Right hindlimb (tissue), 1 donor: ENCODE measurements at regions not wholly inside any gene's neighbourhood (a gene's known extent, or its start where the extent isn't known, plus 50 kb on each side); places are given as distances from the start of the nearest gene placed in this dataset.

Experiments
- DNase-seq: peaks from one replicate; pipeline ENCODE4 v3.0.0-alpha.2; 2018

DNA sequence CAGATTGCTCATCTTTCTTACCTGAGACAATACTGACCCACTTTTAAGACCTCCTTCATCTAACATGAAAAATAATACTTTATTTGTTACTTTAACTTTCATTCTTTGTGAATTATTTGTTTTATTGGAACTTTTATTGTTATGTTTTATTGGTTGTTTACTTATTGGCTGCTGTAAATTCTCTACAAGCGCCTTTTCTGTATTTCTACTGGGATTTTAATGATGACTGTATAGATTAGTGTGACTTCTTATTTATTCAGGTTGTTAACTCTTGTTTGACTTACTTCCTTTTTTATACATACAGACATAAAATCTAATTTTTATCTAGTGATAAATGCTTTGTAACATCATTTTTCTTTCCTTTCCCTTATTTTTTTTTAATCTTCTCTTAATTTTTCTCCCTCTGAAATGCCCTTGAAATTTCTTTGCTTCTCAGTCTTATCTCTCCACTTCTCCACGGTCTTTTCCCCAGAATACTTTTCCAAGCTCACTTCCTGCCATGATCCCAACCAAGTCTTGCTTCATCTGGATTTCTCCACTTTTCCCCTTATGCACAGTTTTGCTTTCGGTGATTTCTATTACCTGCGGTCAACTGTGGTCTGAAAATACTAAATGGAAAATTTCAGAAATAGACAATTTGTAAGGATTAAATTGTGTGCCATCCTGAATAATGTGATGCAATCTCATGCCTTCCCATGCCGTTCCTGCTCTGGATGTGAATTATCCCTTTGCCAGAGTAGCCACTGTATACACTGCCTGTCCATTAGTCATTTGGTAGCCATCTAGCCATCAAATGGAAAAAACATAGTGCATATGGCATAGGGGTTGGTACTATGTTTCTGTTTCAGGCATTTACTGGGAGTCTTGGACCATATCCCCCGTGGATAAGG is 265.9 kb downstream of the PRL start:
- no peak for DNase-seq

DNA sequence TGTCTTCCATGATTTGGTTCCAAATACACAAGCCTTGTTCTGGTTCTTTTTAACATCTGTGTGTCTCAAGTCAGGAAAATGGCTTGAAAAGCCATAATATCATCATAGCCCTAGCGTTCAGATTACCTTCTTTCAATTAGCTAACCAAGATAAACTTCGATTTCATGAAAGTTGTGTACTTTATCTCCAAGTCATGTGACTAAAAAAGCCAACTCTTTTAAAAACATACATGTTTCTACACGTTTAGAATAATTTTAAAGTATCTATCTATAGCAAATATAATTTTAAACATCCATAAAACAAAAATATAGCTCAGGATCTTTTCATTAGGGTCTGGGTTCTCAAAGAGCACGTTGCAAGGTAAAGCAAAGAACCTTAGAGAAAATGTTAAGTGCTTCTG is 261.1 kb downstream of the PRL start:
- no peak for DNase-seq

DNA sequence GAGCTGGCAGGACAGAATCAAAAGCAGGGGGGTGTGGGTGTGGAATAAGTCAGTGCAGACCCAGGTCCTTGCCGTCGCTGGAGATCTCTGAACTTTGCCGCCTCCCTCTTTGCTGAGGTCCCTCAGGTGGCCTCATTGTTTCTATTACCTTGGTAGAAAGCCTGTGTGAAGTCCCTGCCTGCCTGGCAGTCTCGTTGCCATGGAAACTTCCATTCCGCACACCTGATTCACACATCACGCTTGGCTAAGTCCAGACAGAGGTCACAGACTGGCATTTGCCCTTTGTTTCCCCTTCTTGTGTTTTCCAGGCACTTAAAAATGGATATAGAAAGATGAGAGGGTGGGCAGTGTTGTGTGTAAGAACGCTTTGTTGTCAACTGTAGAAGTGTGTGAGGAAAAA is 260.6 kb downstream of the PRL start:
- no peak for DNase-seq

DNA sequence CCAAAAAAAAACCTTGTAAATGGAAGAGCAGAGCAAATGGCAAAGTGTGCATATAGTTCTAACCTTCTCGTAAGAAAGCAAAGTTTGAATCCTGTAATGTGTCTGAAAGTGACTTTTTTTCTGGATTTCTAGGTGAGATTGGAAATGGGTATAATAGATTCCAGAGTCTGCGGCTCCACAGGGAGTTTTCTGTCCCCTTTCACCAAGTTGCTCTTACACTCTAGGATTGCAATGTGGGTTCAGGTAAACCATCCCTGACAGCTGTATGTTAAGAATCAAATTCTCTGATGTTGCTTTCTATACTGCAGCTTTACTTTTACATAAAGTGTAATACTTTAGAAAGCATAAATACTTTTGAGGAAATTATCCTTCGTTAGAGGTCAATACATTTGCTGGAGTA is 260.1 kb downstream of the PRL start:
- DNase-seq, result no peak

DNA sequence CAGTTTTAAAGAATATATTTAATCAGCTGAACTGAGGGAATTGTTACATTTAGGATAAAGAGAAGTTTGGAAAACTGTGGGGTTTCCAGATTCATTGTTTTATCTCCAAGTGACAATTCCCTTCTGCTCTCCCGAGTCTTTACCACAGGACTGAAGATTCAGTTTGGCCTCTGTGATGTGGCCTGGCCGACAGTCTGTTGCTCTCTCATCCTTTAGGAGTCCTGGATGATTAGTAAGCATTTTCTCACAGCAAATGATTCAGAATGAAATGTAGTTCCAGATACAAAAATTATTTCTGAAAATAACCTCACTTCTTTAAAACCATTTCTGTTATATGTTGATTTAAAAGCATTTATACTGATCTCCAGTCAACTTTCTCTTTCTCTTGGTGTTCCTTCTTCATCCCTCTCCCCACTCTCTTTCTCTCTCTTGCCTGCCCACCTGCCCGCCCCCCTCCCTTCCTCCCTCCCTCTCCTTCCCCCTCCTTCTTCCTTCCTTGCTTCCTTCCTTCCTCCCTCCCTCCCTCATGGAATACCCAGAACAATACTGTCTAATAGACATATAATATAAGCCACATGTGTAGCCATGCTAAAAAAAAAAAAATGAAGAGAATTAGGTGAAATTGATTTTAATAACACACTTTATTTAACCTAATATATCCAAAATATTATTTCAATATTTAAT is 254.9 kb downstream of the PRL start:
- DNase-seq, result peak; percentile 27

DNA sequence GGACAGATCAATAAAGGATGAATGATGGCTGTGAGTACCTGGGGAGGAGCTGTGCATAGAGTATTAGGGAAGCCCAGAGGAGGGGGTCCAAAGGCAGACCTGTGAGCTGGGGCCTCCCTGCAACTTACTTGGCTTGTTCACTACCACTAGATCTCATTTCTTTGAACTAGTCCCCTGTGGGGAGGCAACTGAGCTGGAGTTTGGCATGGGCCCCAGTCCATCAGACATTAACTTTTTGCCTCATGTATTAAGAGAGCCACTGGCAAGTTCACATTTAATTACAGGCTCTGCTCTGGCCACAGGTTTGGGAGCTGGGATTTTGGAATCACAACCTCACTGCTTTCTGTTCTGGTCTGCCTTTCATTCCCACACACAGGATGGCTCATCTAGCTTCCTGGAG is 254.1 kb downstream of the PRL start:
- DNase-seq, result peak; percentile 68

DNA sequence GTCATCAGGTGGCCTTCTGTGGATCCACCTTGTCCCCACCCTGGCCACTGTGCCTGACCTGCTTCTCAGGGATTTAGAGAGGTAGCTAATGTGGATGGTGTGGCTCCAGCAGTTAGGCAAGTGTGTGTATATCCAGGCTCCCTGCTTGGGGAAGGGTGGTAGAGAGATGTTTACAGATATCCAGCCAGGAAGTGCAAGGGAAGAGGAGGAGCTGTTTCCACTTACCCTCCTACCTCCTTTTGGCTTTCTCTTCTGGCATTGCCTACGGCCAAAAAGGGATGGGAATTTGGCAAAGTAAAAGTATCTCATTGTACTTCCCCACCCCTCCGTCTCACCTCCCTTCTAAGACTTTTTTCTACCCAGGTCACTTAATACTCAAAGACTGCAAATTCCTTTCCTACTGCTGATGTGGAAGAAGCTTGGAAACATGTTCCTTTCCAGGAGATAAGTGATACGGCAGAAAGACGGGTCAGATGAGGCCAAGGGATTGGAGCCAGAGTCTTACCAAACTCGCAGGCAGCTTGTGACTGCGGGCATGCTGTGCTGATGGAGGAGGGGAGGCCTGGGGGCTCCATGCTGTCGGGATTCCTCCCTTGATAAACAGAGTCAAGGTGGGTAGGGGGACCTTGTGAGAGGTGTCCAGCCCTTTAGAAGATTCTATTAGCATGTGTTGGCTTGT is 253.4 kb downstream of the PRL start:
- DNase-seq, result peak; percentile 38

DNA sequence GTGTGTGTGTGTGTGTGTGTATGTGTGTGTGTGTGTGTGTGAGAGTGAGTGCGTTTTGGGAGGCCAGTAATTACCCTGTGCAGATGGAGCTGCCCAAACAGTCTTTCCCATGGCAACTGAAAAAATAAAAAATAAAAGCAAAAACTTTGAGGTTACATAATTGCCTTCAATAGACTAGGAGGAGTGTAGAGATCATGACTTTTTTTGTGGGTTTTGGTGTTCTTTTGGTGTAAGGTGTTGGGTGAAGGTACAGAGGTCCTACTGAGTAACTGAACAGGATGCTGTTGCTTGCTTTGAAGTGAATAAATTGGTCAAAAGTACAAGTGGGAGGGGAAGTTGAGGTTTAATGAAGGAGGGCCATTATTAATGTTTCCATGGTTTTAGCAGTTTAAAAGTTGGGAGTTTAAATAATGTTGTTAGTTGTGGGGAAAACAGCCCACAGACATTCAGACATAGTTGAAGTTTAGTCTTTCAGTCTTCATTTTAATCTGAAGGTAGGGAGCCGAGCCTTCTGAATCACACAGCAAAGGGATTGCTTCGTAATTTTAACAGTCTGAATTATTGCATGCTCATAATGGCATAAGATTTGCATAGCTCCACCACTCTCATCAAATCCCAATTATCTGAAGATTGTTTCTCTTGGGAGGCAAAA is 251.4 kb downstream of the PRL start:
- DNase-seq, result no peak

DNA sequence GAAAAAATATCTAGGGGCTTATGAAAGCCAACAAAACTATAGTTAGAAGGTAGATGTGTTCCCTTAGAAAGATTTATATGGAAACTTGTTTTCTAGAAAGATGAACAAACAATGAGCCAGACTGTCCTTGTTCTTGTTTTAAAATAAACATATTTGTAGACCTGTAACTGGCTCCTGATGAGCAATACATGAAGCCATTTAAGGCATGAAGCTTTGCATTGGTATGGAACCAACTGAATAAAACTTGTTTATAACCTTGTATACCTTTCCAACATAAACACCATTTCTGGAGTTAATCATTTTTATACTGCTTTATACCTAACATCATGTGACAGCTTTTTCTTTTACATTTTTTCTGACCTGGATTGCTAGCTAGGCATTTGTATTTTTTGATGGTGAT is 247.8 kb downstream of the PRL start:
- no peak for DNase-seq

DNA sequence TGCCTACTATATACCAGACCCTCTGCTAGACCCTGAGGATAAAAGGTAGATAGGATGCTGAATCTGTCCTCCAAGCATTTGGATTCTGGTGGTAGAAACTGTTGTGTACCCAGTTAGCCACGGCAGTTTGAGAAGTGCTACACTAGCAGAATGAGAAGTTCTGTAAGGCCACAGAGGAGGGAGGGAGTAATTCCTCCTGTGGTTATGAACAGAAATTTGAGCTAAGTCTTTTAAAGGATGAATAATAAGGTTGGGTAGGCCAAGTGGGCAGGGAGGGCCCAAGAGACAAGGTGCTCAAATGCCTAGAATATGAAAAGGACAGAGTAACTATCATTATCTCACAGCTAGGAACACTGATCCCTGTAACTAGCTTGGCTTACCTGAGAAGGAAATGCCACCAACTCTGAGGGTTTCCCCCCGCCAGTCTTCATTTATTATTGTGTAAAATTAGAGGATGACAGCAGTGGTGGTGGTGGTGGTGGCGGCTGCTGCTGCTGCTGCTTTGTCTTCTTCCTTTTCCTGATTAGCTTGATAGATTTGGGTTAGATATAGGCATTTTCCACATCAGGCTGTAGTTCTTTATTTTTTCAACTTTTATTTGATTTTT is 243.3 kb downstream of the PRL start:
- DNase-seq, result no peak

DNA sequence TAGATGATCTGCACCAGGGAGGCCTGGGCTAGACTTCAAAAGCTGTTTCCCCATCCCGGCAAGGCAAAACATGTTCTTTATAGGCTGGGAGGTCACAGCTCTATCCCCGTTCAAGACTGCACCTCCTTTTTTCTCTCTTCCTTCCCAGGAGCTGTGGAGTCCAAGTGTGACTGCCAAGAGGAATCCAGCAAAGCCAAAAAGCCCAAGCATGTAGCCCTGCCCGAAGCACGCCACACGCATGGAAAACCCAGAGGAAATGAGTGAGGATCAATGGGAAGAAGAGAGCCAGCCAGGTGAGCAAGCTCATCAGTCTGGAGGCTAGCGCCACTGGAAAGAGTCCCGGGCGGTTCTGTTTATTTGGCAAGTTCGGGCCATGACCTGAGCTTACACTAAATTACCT is 240.4 kb downstream of the PRL start:
- DNase-seq, result peak; percentile 47

DNA sequence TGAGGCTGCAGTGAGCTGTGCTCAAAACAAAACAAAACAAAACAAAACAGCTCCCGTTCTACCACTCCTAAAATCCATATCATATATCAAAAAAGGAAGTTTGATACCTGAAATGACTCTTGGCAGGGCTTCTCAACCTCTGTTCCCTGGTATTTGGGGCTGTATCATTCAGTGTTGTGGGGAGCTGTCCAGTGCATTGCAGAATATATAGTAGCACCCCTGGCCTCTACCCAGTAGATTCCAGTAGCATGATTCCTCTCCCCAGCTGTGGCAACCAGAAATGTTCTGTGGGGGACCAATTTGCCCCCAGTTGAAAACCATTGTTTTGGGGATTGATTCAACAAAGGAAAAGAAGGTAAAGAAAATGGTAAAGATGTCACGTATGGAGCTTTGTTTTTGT is 238.9 kb downstream of the PRL start:
- no peak for DNase-seq

DNA sequence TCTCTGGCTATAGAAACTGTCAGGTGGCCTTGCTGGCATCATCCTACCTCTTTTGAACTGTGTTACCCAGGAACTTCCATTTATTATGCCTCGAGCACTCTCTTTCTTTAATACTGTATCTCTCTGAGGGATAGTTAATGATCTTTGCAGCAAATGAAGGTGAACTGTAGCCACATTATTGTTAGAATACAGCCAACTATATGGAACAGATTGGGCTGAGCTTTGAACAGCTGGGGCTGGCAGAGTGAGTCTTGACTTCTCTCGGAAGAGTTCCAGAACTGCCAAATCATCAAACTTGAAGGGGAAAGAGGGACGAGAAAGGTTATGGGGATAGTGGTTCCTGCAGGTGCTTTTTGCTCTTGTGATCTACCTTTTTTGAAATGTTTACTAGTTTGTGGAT is 237.7 kb downstream of the PRL start:
- peak; percentile 21 for DNase-seq

DNA sequence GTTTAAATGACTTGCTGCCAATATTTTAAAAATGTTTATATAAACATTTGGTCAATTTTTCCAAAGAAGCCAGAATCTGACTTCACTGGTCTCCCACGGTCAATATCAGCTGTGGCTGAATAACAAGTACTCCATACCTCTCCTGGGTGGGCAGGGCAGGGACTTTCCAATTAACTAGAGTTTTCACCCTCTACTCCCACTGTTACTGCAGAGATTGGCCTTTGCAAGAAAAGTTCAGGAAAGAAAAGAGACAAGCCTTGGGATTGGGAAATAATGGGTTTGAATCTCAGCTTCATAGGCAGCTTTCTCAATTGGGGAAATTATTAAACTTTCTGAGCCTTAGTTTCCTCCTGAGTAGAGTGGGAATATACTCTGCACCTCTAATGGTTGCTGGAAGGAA is 236.9 kb downstream of the PRL start:
- DNase-seq, result no peak

DNA sequence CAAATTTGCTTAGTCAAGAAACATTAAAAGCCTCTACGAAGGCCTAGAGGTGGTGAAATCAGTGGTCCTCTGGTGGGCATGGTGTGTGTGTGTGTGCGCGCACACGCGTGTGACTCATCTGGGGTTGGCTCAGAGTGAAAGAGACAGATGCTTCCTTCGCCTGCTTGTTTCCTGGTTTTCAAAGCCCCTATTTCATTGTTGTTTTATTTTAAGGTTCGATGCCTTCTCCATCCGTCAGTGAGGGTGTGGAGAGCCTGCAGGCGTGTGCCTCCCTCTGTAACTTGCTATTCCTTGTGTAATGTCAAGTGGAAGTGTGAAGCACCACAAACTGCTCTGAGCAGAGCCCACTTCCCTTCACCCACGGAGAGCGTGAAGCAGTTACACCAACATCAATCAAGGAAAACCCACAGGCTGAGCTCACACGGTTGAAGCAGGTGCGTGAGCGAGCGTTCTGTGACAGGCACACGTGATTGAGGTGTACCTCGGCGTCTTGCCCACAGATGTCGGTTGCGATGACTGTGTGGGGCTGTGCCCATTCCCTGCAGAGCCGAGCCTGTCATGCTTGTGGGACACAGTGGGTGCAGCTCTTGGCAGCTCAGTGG is 233.9 kb downstream of the PRL start:
- DNase-seq, result no peak

DNA sequence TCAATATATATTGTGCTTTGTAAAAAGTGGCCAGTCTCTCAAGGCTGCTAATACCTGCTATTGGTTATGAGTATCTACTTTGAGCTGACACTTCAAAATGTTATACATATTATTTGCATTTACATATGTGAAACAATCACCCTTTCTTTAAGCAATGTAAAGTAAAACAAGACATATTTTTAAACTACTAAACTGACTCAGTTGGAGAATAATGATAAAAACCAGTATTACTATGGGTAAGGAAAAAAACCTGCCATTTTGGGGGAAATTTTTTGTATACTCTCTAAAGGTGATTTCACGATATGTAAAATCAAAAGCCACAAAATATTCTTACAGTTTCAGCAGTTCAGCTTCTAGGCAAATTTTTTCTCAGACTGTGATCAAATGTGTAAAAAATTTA is 232.3 kb downstream of the PRL start:
- no peak for DNase-seq

DNA sequence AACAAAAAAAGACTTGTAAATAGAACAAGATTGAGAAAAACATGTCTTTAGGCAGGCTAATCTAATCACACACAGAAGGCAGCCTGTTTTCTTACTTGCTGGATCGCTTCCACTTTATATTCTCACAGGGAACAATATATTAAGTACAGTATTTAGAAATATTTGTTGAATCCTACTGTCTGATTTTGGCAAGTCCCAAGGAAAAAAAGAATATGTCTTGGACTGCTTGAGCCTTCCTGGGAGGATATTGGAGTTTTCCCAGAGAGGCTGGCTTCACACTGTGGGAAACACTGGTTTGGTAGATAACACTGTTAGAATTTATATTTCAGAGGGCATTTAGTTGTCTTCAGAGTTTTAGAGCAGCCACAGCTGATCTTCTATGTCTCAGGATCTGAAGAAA is 229.7 kb downstream of the PRL start:
- DNase-seq, result peak; percentile 63

DNA sequence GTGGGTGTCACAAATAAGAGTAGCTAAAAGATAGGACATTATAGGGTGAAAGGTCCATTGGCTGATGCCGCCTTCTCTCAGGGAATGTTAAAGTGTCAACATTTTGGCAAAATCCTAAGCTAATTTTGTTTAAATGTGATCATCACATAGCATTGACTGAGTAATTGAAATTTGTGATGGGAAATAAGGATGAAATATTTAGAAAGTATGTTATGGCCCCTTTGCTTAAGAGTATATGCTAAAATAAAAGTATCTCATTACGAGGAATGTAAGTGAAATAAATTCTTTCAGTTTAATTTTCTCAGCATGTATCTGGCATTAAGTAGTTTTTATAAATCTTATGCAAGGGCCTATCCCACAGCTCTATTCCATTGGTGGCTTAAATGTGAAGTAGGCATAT is 229.2 kb downstream of the PRL start:
- no peak for DNase-seq

DNA sequence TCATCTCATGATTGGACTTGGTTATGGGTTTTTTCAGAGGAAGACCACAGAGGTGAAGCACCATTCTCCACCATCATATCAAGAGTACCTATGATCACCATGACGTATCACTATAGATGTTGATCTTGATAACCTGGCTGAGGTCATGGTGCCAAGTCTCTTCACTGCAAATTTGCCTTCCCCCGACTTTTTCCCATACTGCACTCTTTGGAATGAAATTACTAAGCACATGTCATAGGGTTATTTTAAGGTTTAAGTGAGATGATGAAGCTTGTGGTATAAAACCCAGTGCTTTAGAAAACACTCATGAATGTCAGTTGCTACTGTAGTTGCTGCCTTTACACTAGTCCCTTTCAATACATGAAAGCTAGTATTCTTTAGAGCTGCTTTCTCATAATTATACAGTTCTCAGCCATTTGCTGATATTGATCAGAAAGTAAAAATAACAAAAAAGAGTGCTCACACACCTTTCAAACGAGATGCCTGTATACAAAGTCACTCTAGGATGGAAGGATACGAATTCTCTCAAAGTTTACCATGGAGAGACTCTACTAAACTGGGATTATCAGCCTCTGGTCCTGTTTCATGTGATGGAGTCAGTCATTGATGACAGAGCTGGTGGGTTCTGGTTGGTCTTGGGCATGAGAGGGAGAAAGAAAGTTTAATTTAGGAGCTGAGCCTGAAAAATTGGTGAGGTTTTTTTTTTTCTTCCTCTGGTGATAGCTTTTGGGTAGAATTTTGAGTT is 228.1 kb downstream of the PRL start:
- DNase-seq, result no peak

DNA sequence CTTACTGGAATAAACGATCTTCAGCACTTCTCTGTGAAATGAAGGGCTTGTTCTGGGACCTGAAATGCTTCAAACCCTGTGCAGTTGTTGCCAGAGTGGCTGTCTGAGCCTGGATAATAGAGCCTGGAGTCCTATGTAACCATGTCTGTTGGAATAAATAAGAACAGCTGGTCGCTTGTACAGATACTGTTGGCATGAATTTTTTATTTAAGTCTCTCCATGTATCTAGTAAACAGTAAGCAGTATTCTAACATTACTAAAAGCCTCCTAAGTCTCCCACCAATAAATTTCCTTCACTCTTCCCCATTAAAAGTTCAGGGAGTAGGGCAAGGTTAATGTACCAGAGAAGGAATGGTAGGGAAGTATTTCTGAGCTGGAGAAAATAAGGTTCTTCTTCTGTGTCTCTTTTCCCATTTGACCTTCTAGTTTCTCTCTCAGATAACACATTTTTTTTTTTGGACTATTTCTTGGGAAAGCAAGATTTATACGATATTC is 227.5 kb downstream of the PRL start:
- peak; percentile 45 for DNase-seq

DNA sequence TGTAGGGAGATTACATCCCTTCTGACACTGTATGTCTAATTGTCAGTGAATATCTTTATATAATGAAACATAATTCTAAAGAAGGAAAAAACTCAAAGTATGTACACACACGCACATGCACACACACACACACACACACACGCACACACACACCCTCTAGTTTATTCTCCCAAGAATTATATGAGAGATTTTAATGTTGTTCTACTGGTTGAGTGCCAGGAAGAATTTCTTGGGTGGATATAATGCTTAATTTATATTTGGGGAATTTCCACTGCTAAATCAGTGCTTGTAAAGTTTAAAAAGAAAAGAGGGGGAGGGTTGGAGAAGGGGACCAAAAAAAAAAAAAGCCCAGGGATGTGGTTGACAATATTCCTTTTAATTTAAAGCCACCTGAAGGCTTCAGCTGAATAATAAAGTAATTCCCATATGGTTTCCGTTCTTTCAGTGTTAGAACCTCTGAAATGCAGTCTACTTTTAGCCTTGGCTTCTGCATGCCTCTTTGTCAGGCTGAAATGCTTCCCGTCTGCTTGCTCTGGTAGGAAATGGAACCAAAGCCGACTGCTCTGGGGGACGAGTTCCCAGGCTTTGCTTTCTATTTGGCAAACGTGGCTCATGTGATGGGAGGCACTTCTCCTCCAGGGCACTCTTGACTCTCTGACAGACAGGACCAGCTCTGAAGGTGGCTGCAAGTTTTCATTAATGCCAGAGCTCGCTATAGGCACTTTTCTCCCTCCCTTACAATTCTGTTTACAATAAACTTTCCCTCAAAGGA is 225.4 kb downstream of the PRL start:
- peak; percentile 83 for DNase-seq
